GM10248 (cell line): ENCODE measurements at regions not wholly inside any gene's neighbourhood (a gene's known extent, or its start where the extent isn't known, plus 50 kb on each side); places are given as distances from the start of the nearest gene placed in this dataset.
"Not testable (repeated sequence)": the region's sequence is repeated elsewhere in the genome, so short reads cannot be mapped to it uniquely, and the experiment has no call there.

Experiments used
- CTCF ChIA-PET: fragments of 300-600 bp; sonication (Branson Sonifier 250); formaldehyde crosslinking; extraction: SDS; loops from one replicate; lab custom pipeline; 2021; ENCODE audit warnings: antibody characterized with exemption; lab: Yijun Ruan, JAX
- POLR2A ChIA-PET: fragments of 350-650 bp; sonication (Branson Sonifier 250); formaldehyde crosslinking; extraction: SDS; loops from one replicate; lab custom pipeline; 2020; ENCODE audit warnings: antibody characterized with exemption; lab: Yijun Ruan, JAX
- DNase-seq: peaks from one replicate; pipeline ENCODE4 v3.0.0; 2012; ENCODE audit errors: extremely low spot score
- CTCF ChIP-seq: IDR thresholded peaks from 2 replicates; pipeline ENCODE4 v1.5.1; 2012; ENCODE audit warnings: mild to moderate bottlenecking, low read depth; ENCODE audit errors: extremely low read depth, missing control alignments, control extremely low read depth

GRCh38 chr1:101409102-101409501, 172.3 kb downstream of the S1PR1 start:
- no peak for TF ChIP-seq CTCF
- ChIA-PET CTCF (interaction anchor here (1.2 to 10.7 kb wide), 6 partner anchors 12 to 120 kb away, joined by 4 to 121 read pairs (median 34); no protein-coding TSS in a partner anchor), POLR2A (interaction anchor here (1.3 to 4.4 kb wide), 3 partner anchors 22 to 38 kb away, joined by 4 to 75 read pairs (median 11); no protein-coding TSS in a partner anchor)
- no peak for DNase-seq

GRCh38 chr1:101410048-101410878, 173.4 kb downstream of the S1PR1 start:
- CTCF ChIA-PET: interaction anchor here (0.6 to 10.7 kb wide), 14 partner anchors 10 to 175 kb away, joined by 3 to 121 read pairs (median 6); no protein-coding TSS in a partner anchor
- POLR2A ChIA-PET: interaction anchor here (0.6 to 4.4 kb wide), 6 partner anchors 20 to 100 kb away, joined by 3 to 75 read pairs (median 3); no protein-coding TSS in a partner anchor
- no peak for TF ChIP-seq CTCF

GRCh38 chr1:101420406-101420805, 183.6 kb downstream of the S1PR1 start:
- ChIA-PET POLR2A (no interaction called here), CTCF (interaction anchor here (1.1 to 3.4 kb wide), 3 partner anchors 10 to 18 kb away, joined by 3 to 15 read pairs (median 12); no protein-coding TSS in a partner anchor)
- DNase-seq: no peak
- TF ChIP-seq CTCF: no peak

More at GRCh38 chr1:101410048-101410878, 173.4 kb downstream of the S1PR1 start:
- peak; percentile 20 for DNase-seq

GRCh38 chr1:101428083-101428482, 191.3 kb downstream of the S1PR1 start:
- DNase-seq, POLR2A ChIA-PET: not testable (repeated sequence)
- CTCF ChIA-PET: interaction anchor here (1.0 to 4.1 kb wide), 7 partner anchors 10 to 71 kb away, joined by 3 to 24 read pairs (median 4); no protein-coding TSS in a partner anchor

GRCh38 chr1:101428562-101428961, 191.7 kb downstream of the S1PR1 start:
- no peak for TF ChIP-seq CTCF
- ChIA-PET CTCF (interaction anchor here (1.0 to 4.1 kb wide), 5 partner anchors 10 to 71 kb away, joined by 3 to 24 read pairs (median 6); no protein-coding TSS in a partner anchor), POLR2A (no interaction called here)
- DNase-seq: no peak

GRCh38 chr1:101431956-101432510, 195.2 kb downstream of the S1PR1 start:
- POLR2A ChIA-PET: no interaction called here
- no peak for TF ChIP-seq CTCF
- CTCF ChIA-PET: interaction anchor here (0.9 to 2.0 kb wide), 10 partner anchors 8 to 122 kb away, joined by 3 to 5 read pairs (median 3); no protein-coding TSS in a partner anchor
- DNase-seq: no peak
